ENCODE measurements at regions not wholly inside any gene's neighbourhood (a gene's known extent, or its start where the extent isn't known, plus 50 kb on each side); places are given as distances from the start of the nearest gene placed in this dataset.

GRCh38 chr4:101596781-101597552 lies 193.6 kb upstream of the BANK1 start:
- in situ Hi-C loops (cut with MboI; ENCODE audit: low sequenced_read_pairs) = no loop called here

- in situ Hi-C loops (cut with MboI; ENCODE audit: low sequenced_read_pairs) = no loop called here
These were observed 195.9 kb upstream of the BANK1 start for GRCh38 chr4:101594588-101594987.

- in situ Hi-C loops (cut with MboI; ENCODE audit: low sequenced_read_pairs) = no loop called here
These were observed 196.9 kb upstream of the BANK1 start for GRCh38 chr4:101593666-101594065.

GRCh38 chr4:101584306-101584705 lies 206.2 kb upstream of the BANK1 start:
- in situ Hi-C loops (cut with MboI; ENCODE audit: low sequenced_read_pairs) = no loop called here

- in situ Hi-C loops (cut with MboI; ENCODE audit: low sequenced_read_pairs) = no loop called here
These were observed 215.8 kb upstream of the PPP3CA start for GRCh38 chr4:101563126-101563525.

GRCh38 chr4:101556842-101557241 lies 209.5 kb upstream of the PPP3CA start:
- in situ Hi-C loops (cut with MboI; ENCODE audit: low sequenced_read_pairs) = no loop called here

GRCh38 chr4:101555341-101555880 lies 208.1 kb upstream of the PPP3CA start:
- in situ Hi-C loops (cut with MboI; ENCODE audit: low sequenced_read_pairs) = no loop called here

- in situ Hi-C loops (cut with MboI; ENCODE audit: low sequenced_read_pairs) = no loop called here
These were observed 193.0 kb upstream of the PPP3CA start for GRCh38 chr4:101540336-101540735.

- in situ Hi-C loops (cut with MboI; ENCODE audit: low sequenced_read_pairs) = no loop called here
These were observed 181.2 kb upstream of the PPP3CA start for GRCh38 chr4:101528526-101528925.

- in situ Hi-C loops (cut with MboI; ENCODE audit: low sequenced_read_pairs) = no loop called here
These were observed 179.9 kb upstream of the PPP3CA start for GRCh38 chr4:101527188-101527587.

GRCh38 chr4:101515566-101515965 lies 168.2 kb upstream of the PPP3CA start:
- in situ Hi-C loops (cut with MboI; ENCODE audit: low sequenced_read_pairs) = no loop called here

- in situ Hi-C loops (cut with MboI; ENCODE audit: low sequenced_read_pairs) = no loop called here
These were observed 167.8 kb upstream of the PPP3CA start for GRCh38 chr4:101515099-101515498.

GRCh38 chr4:101512416-101512815 lies 165.1 kb upstream of the PPP3CA start:
- in situ Hi-C loops (cut with MboI; ENCODE audit: low sequenced_read_pairs) = no loop called here

GRCh38 chr4:101501421-101501820 lies 154.1 kb upstream of the PPP3CA start:
- in situ Hi-C loops (cut with MboI; ENCODE audit: low sequenced_read_pairs) = no loop called here

GRCh38 chr4:101500742-101501141 lies 153.4 kb upstream of the PPP3CA start:
- in situ Hi-C loops (cut with MboI; ENCODE audit: low sequenced_read_pairs) = no loop called here

- in situ Hi-C loops (cut with MboI; ENCODE audit: low sequenced_read_pairs) = no loop called here
These were observed 127.9 kb upstream of the PPP3CA start for GRCh38 chr4:101475246-101475645.

- in situ Hi-C loops (cut with MboI; ENCODE audit: low sequenced_read_pairs) = no loop called here
These were observed 123.9 kb upstream of the PPP3CA start for GRCh38 chr4:101471201-101471600.

- in situ Hi-C loops (cut with MboI; ENCODE audit: low sequenced_read_pairs) = no loop called here
These were observed 117.3 kb upstream of the PPP3CA start for GRCh38 chr4:101464596-101464995.

- in situ Hi-C loops (cut with MboI; ENCODE audit: low sequenced_read_pairs) = no loop called here
These were observed 111.6 kb upstream of the PPP3CA start for GRCh38 chr4:101458914-101459313.

GRCh38 chr4:101458473-101458872 lies 111.1 kb upstream of the PPP3CA start:
- in situ Hi-C loops (cut with MboI; ENCODE audit: low sequenced_read_pairs) = no loop called here

GRCh38 chr4:101451086-101451485 lies 103.8 kb upstream of the PPP3CA start:
- in situ Hi-C loops (cut with MboI; ENCODE audit: low sequenced_read_pairs) = no loop called here

- in situ Hi-C loops (cut with MboI; ENCODE audit: low sequenced_read_pairs) = no loop called here
These were observed 94.1 kb upstream of the PPP3CA start for GRCh38 chr4:101441446-101441845.

- in situ Hi-C loops (cut with MboI; ENCODE audit: low sequenced_read_pairs) = no loop called here
These were observed 92.6 kb upstream of the PPP3CA start for GRCh38 chr4:101439926-101440325.
